Naive thymus-derived CD4-positive, alpha-beta T cell (primary cell): ENCODE measurements at regions not wholly inside any gene's neighbourhood (a gene's known extent, or its start where the extent isn't known, plus 50 kb on each side); places are given as distances from the start of the nearest gene placed in this dataset.

Experiments used
- ATAC-seq: fragments of 150-1000 bp; cut with Tn5 transposase; 2 replicates; pipeline ENCODE4 v1.10.0; 2021; ENCODE audit warnings: mild to moderate bottlenecking, moderate library complexity
- CTCF ChIA-PET: fragments of 350-600 bp; sonication (Branson Sonifier 250); formaldehyde crosslinking; loops from one replicate; lab custom pipeline; 2021; ENCODE audit warnings: antibody characterized with exemption; lab: Charles Lee
- POLR2A ChIA-PET: fragments of 350-600 bp; sonication (Branson Sonifier 250); formaldehyde crosslinking; loops from one replicate; lab custom pipeline; 2021; ENCODE audit warnings: antibody characterized with exemption, inconsistent platforms; lab: Charles Lee
- DNase-seq, 9 donors: peaks; one replicate each; pipeline versions ENCODE4 v3.0.0 to v3.0.0-alpha.2; 2020 to 2022; ENCODE audit warnings: mixed read lengths in 1 of 9
- H3K27ac ChIP-seq: one replicate; pipeline ENCODE4 v1.7.0; 2013; ENCODE audit warnings: mild to moderate bottlenecking, low read depth, low read length, moderate library complexity
- H3K27me3 ChIP-seq, 2 donors: one replicate each; pipeline ENCODE4 v1.7.0; 2013; ENCODE audit warnings: low read length in 2 of 2, mild to moderate bottlenecking in 2 of 2, moderate library complexity in 2 of 2; ENCODE audit not compliant: control insufficient read depth in 2 of 2, insufficient read depth in 2 of 2
- H3K36me3 ChIP-seq, 3 experiments: 1 replicate in 2 of 3; 2 replicates in 1 of 3; pipeline ENCODE4 v1.7.0; 2013; ENCODE audit warnings: low read length in 3 of 3, mild to moderate bottlenecking in 3 of 3, moderate library complexity in 1 of 3; ENCODE audit not compliant: insufficient read depth in 3 of 3, control insufficient read depth in 2 of 3
- H3K4me1 ChIP-seq, 2 donors: one replicate each; pipeline ENCODE4 v1.7.0; 2013; ENCODE audit warnings: low read length in 2 of 2, mild to moderate bottlenecking in 2 of 2, moderate library complexity in 1 of 2; ENCODE audit not compliant: control insufficient read depth in 2 of 2, insufficient read depth in 2 of 2
- H3K4me3 ChIP-seq: 2 replicates; pipeline ENCODE4 v1.7.0; 2013; ENCODE audit warnings: mild to moderate bottlenecking, low read length
- H3K9me3 ChIP-seq, 3 experiments: 1 replicate in 2 of 3; 2 replicates in 1 of 3; pipeline ENCODE4 v1.7.0; 2013; ENCODE audit warnings: low read length in 3 of 3; ENCODE audit not compliant: control insufficient read depth in 2 of 3
- H3K27ac Mint-ChIP-seq, 9 donors: one replicate each; pipeline ENCODE4 v1.8.0; 2020 to 2022; ENCODE audit warnings: mixed read lengths in 9 of 9, mild to moderate bottlenecking in 8 of 9, moderate library complexity in 5 of 9, inconsistent platforms in 2 of 9
- H3K27me3 Mint-ChIP-seq, 5 donors: one replicate each; pipeline ENCODE4 v1.8.0; 2021 to 2022; ENCODE audit warnings: mixed read lengths in 5 of 5, mild to moderate bottlenecking in 1 of 5
- H3K36me3 Mint-ChIP-seq, 5 donors: one replicate each; pipeline ENCODE4 v1.8.0; 2020 to 2022; ENCODE audit warnings: mixed read lengths in 5 of 5, mild to moderate bottlenecking in 3 of 5, inconsistent platforms in 1 of 5
- H3K4me1 Mint-ChIP-seq, 7 donors: one replicate each; pipeline ENCODE4 v1.8.0; 2020 to 2022; ENCODE audit warnings: mixed read lengths in 7 of 7, mild to moderate bottlenecking in 3 of 7, inconsistent platforms in 1 of 7
- H3K4me3 Mint-ChIP-seq, 10 donors: one replicate each; pipeline ENCODE4 v1.8.0; 2020 to 2022; ENCODE audit warnings: mild to moderate bottlenecking in 10 of 10, mixed read lengths in 10 of 10, moderate library complexity in 6 of 10, inconsistent platforms in 2 of 10
- H3K9me3 Mint-ChIP-seq, 11 donors: one replicate each; pipeline ENCODE4 v1.8.0; 2020 to 2022; ENCODE audit warnings: mixed read lengths in 11 of 11, mild to moderate bottlenecking in 4 of 11, inconsistent platforms in 1 of 11, moderate library complexity in 1 of 11
- intact Hi-C, 2 donors: fragments of 100-400 bp; cut with micrococcal nuclease; formaldehyde crosslinking; loops; one replicate each; pipeline ENCODE4 v1.15.1; 2023

DNA sequence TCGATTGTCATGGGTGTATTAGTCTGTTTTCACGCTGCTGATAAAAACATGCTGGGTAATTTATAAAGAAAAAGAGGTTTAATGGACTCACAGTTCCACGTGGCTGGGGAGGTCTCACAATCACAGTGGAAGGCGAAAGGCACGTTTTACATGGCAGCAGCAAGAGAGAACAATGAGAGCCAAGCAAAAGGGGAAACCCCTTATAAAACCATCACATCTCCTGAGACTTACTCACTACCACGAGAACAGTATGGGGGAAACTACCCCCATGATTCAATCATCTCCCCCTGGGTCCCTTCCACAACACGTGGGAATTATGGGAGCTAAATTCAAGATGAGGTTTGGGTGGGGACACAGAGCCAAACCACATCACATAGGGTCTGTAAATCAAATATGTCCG, 167.4 kb upstream of the XYLT1 start:
- Mint-ChIP-seq H3K36me3 (no peaks in the 10 kb centered on the region), H3K4me3 (no peak overlapping the region), H3K4me1 (no peaks in the 10 kb centered on the region), H3K27me3 (peaks cover 0 to 28% (median 15%) of the 10 kb centered on the region in 5 donors), H3K9me3 (peaks cover 0 to 15% (median 3%) of the 10 kb centered on the region in 11 donors), H3K27ac (no peak overlapping the region)
- ATAC-seq (no peak), DNase-seq (no peak)
- H3K36me3 ChIP-seq, result no peaks in the 10 kb centered on the region
- no peak overlapping the region for H3K27ac ChIP-seq
- CTCF ChIA-PET, result no interaction called here
- no peaks in the 10 kb centered on the region for H3K4me1 ChIP-seq
- no peaks in the 10 kb centered on the region for H3K9me3 ChIP-seq
- no peak overlapping the region for H3K4me3 ChIP-seq
- no peaks in the 10 kb centered on the region for H3K27me3 ChIP-seq
- intact Hi-C loops, result no loop called here
- POLR2A ChIA-PET, result no interaction called here

GRCh38 chr16:17635183-17635582, 164.4 kb upstream of the XYLT1 start:
- DNase-seq (no peak), ATAC-seq (no peak)
- ChIA-PET POLR2A (no interaction called here), CTCF (no interaction called here)
- no peaks in the 10 kb centered on the region for H3K4me1 Mint-ChIP-seq
- H3K27me3 ChIP-seq, result no peaks in the 10 kb centered on the region
- no peak overlapping the region for H3K27ac Mint-ChIP-seq
- peaks cover 4 to 28% (median 22%) of the 10 kb centered on the region in 5 donors for H3K27me3 Mint-ChIP-seq
- H3K36me3 Mint-ChIP-seq, result no peaks in the 10 kb centered on the region
- H3K4me1 ChIP-seq, result no peaks in the 10 kb centered on the region
- no peaks in the 10 kb centered on the region for H3K36me3 ChIP-seq
- H3K9me3 Mint-ChIP-seq, result peaks cover 0 to 15% (median 4%) of the 10 kb centered on the region in 11 donors
- H3K4me3 Mint-ChIP-seq, result no peak overlapping the region
- no peak overlapping the region for H3K27ac ChIP-seq
- intact Hi-C loops, result no loop called here
- no peaks in the 10 kb centered on the region for H3K9me3 ChIP-seq
- no peak overlapping the region for H3K4me3 ChIP-seq

DNA sequence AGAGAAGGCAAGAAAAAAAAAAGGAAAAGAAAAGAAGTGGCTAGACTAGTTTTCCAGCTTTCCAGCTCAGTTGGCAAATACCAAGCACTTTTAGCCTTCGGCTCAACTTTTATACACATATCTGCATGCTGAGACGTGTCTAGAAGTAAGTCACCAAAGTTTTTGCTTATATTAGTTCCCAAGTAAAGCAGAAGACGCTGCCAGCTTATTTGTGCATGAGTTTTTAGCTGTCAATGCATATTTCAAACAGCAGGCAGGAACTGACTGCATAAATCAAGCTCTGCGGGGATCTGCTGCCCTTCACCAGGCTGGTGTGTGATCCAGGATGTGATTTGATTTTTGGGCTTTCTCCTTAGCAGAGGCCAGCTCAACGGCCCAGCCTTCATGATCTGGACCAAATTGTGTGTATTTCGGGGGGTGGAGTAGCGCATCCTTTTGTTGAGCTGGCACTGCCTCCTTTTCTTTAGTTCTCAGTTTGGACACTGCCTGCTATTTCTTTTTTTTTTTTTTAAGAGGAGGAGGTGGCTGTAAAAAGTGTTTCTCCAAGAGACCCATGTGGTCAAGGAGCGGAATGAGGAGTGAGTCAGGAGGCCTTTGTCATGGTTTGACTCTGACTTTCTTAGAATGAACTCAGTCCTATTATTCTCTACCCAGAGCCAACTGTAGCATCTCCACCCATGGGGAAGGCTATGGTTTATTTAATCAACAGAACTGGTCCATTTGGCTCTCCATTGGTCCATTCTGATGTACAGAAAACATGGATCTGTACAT, 162.6 kb upstream of the XYLT1 start:
- Mint-ChIP-seq H3K27ac (no peak overlapping the region), H3K9me3 (peaks cover 0 to 10% (median 3%) of the 10 kb centered on the region in 11 donors), H3K27me3 (peaks cover 4 to 36% (median 30%) of the 10 kb centered on the region in 5 donors), H3K36me3 (no peaks in the 10 kb centered on the region), H3K4me1 (no peaks in the 10 kb centered on the region), H3K4me3 (no peak overlapping the region)
- Histone ChIP-seq H3K27ac (no peak overlapping the region), H3K36me3 (no peaks in the 10 kb centered on the region), H3K9me3 (no peaks in the 10 kb centered on the region), H3K4me1 (no peaks in the 10 kb centered on the region), H3K27me3 (no peaks in the 10 kb centered on the region), H3K4me3 (no peak overlapping the region)
- no peak for ATAC-seq
- DNase-seq, result no peak
- ChIA-PET POLR2A (no interaction called here), CTCF (no interaction called here)
- intact Hi-C loops, result no loop called here

DNA sequence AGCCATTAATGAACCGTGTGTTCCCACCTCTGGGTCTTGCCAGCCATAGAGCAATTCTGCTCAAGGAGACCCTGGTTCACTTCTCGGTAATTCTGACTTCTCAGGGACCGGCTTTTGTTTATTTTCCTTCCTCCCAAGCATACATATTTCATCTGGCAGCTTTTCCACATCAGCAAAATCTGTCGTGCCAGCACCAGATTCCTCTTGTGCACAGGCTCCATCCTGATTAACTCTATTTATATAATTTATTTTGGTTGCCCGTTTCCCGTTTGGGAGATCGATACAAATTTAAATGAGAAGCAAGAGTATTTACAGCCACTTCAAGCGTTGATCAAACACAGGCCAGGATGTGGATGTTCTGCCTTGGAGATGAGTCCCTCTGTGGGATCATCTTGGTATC, 161.9 kb upstream of the XYLT1 start:
- no peak for ATAC-seq
- Histone ChIP-seq H3K9me3 (no peaks in the 10 kb centered on the region), H3K27ac (no peak overlapping the region), H3K27me3 (no peaks in the 10 kb centered on the region), H3K36me3 (no peaks in the 10 kb centered on the region), H3K4me3 (no peak overlapping the region), H3K4me1 (no peaks in the 10 kb centered on the region)
- ChIA-PET POLR2A (no interaction called here), CTCF (no interaction called here)
- Mint-ChIP-seq H3K9me3 (peaks cover 0 to 11% (median 2%) of the 10 kb centered on the region in 11 donors), H3K4me3 (no peak overlapping the region), H3K36me3 (peaks cover 0 to 3% (median 0%) of the 10 kb centered on the region in 5 donors), H3K27me3 (peaks cover 4 to 32% (median 30%) of the 10 kb centered on the region in 5 donors), H3K27ac (no peak overlapping the region), H3K4me1 (no peaks in the 10 kb centered on the region)
- intact Hi-C loops, result no loop called here
- no peak for DNase-seq

GRCh38 chr16:17629936-17630335, 159.2 kb upstream of the XYLT1 start:
- CTCF ChIA-PET, result no interaction called here
- no peaks in the 10 kb centered on the region for H3K9me3 ChIP-seq
- no peaks in the 10 kb centered on the region for H3K36me3 ChIP-seq
- DNase-seq, result no peak
- H3K4me1 Mint-ChIP-seq, result no peaks in the 10 kb centered on the region
- no peak overlapping the region for H3K27ac ChIP-seq
- H3K27ac Mint-ChIP-seq, result no peak overlapping the region
- H3K9me3 Mint-ChIP-seq, result peaks cover 6 to 38% (median 17%) of the 10 kb centered on the region in 11 donors
- H3K4me1 ChIP-seq, result no peaks in the 10 kb centered on the region
- H3K27me3 ChIP-seq, result no peaks in the 10 kb centered on the region
- H3K36me3 Mint-ChIP-seq, result peaks cover 0 to 10% (median 3%) of the 10 kb centered on the region in 5 donors
- ATAC-seq, result no peak
- POLR2A ChIA-PET, result no interaction called here
- peaks cover 4 to 51% (median 35%) of the 10 kb centered on the region in 5 donors for H3K27me3 Mint-ChIP-seq
- H3K4me3 ChIP-seq, result no peak overlapping the region
- no peak overlapping the region for H3K4me3 Mint-ChIP-seq
- intact Hi-C loops, result no loop called here

DNA sequence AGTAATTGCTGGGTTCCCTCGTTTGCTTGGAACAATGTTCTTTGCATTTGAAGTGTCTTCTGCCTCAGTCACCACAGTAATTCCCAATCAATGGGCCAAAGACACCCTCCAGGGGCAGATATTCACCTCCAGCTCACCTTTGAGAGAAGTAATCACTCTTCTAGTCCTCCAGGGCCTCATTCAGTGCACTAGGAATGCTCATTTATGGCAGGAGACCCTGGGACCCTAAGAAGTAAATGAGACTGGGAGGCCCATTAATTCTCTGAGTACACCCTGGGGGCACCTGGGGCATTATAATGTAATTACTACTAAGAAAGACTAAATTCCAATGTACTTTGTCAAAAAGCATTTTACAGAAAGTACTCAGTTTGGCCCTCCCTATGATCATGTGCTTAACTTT, 158.2 kb upstream of the XYLT1 start:
- intact Hi-C loops, result no loop called here
- no peaks in the 10 kb centered on the region for H3K36me3 ChIP-seq
- Mint-ChIP-seq H3K4me3 (no peak overlapping the region), H3K9me3 (peaks cover 9 to 47% (median 20%) of the 10 kb centered on the region in 11 donors), H3K36me3 (peaks cover 0 to 10% (median 3%) of the 10 kb centered on the region in 5 donors), H3K27ac (no peak overlapping the region), H3K4me1 (no peaks in the 10 kb centered on the region), H3K27me3 (peaks cover 4 to 54% (median 36%) of the 10 kb centered on the region in 5 donors)
- DNase-seq (no peak), ATAC-seq (no peak)
- H3K9me3 ChIP-seq, result no peaks in the 10 kb centered on the region
- ChIA-PET CTCF (no interaction called here), POLR2A (no interaction called here)
- no peak overlapping the region for H3K27ac ChIP-seq
- no peaks in the 10 kb centered on the region for H3K4me1 ChIP-seq
- no peak overlapping the region for H3K4me3 ChIP-seq
- no peaks in the 10 kb centered on the region for H3K27me3 ChIP-seq

DNA sequence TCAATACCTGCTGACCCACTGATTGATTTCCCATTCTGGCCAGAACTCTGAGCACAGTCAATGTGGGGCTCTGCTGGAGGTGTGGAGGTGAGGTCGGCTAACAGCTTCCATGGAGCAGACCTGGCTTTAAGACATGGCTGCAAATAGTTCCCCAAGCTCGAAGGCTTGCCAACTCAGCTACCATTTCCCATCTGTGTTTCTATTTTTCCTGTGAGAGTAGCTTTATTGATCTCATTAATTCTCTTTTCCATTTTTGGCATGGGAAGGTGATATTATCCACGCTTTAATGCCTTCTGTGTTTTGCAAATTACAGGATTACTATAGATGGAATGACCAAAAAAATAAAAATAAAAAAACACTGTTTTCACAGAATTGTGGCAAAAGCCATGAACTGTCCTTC, 151.6 kb upstream of the XYLT1 start:
- Histone ChIP-seq H3K27ac (no peak overlapping the region), H3K36me3 (no peaks in the 10 kb centered on the region), H3K4me1 (no peaks in the 10 kb centered on the region), H3K9me3 (no peaks in the 10 kb centered on the region), H3K4me3 (no peak overlapping the region), H3K27me3 (no peaks in the 10 kb centered on the region)
- POLR2A ChIA-PET, result no interaction called here
- Mint-ChIP-seq H3K27ac (no peak overlapping the region), H3K4me1 (no peaks in the 10 kb centered on the region), H3K4me3 (no peak overlapping the region), H3K27me3 (peaks cover 0 to 36% (median 17%) of the 10 kb centered on the region in 5 donors), H3K36me3 (peaks cover 0 to 9% (median 2%) of the 10 kb centered on the region in 5 donors), H3K9me3 (peaks cover 8 to 38% (median 14%) of the 10 kb centered on the region in 11 donors)
- ATAC-seq (no peak), DNase-seq (no peak)
- intact Hi-C loops, result no loop called here
- CTCF ChIA-PET, result no interaction called here
